HG03045 (cell line): ENCODE measurements at regions not wholly inside any gene's neighbourhood (a gene's known extent, or its start where the extent isn't known, plus 50 kb on each side); places are given as distances from the start of the nearest gene placed in this dataset.

Experiments used
- ATAC-seq: cut with Tn5 transposase; IDR thresholded peaks from one replicate; pipeline ENCODE4 v1.9.1; 2021; ENCODE audit warnings: mild to moderate bottlenecking, moderate library complexity; ENCODE audit not compliant: unreplicated experiment

GRCh38 chr15:31455499-31455898, 128.9 kb downstream of the KLF13 start:
- no peak for ATAC-seq

DNA sequence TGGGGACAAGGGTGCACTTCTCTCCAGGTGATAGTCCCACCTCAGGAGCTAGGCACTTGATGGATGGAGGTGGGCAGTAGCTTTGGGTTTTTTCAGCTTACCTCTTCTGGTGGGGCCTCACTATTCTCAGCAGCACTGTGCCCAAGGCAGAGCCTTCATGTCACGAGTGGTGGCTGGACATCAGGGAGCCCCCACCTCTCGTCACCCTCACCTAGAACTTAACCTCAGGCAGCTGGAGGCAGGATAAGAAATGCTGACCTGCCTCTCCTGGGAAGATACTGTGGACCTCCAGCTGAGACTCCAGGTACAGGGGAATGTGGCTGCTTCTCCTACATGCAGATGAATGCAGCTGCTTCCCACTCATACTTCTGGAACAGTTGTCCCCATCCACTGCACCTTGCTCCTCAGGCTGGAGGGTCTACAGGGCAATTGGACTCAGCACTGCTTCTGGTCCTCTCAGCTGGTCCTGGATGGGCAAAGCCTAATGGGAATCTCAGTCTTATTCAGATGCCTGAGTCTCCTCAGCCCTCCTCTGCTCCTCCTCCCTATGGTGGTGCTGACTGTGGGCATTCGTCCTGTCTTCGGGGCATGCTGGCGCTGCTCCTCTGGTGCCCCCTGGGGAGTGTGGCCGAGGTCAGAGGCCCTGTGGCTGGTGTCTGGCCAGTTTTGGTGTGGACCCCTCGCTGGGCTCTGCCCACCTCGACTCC, 129.9 kb downstream of the KLF13 start:
- no peak for ATAC-seq

- ATAC-seq = no peak
Observed at GRCh38 chr15:31457161-31457560, 130.5 kb downstream of the KLF13 start.

- no peak for ATAC-seq
Observed at GRCh38 chr15:31457631-31458526, 131.2 kb downstream of the KLF13 start.

- ATAC-seq = peak; percentile 88
Observed at GRCh38 chr15:31458596-31459399, 132.2 kb downstream of the KLF13 start.

DNA sequence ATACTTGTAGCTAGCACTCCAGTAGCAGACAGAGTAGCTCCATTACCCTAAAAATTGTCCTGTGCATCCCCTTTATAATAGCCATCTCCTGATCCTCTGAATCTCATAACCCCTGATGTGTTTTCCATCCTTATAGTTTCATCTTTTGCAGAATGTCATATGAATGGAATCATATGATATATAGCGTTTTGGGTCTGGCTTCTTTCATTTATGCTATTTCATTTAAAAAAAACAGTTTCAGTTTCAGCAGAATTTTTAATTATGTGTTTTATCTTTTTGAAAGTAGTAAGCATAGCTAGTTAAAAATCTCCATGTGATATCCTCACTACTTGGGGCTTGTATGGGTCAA, 132.7 kb downstream of the KLF13 start:
- no peak for ATAC-seq

DNA sequence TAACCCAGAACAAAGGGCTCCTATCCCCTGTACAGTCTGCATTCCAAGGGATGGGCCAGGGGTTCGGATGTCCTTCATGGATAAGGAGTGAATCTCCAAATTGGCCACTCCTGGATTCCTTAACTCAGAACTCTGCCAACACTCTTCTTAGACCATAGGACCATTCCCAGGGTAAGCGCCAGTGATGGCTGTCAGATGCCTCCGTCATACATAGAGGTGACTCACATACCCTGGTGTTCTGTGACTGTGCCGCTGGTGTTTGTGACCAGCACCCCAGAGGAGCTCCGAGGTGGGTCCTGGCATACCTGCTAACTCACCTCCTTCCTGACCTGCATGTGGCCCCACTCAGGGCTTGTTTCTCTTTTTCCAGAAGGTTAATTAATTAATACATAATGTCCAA, 134.7 kb downstream of the KLF13 start:
- ATAC-seq = no peak

DNA sequence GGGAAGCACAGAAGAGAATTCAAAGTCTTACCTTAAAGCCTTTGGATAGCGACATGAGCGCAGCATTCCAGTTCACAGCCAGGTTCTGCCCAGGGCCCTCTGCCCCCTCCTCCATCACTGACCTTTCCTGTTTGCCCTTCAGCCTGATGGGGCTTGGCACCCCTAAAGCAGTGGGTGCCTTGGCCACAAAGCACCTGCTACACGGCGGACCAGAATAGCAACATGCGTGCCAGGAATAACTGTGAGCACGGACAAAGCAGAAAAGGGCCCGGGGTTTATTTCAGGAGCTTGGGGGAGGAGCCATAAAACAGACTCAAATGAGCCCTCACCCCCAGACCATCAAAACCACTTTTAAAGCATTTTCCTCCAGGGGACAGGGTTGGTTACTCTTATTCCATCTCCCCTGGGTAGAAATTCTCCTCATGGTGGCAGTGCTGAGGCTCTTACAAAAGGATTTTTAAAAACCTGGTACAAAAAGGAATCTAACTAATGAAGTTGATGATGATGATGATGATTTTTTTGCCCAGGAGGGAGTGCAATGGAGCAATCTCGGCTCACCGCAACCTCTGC, 135.4 kb downstream of the KLF13 start:
- ATAC-seq = no peak

GRCh38 chr15:31463521-31464102, 137.0 kb downstream of the KLF13 start:
- ATAC-seq = no peak

DNA sequence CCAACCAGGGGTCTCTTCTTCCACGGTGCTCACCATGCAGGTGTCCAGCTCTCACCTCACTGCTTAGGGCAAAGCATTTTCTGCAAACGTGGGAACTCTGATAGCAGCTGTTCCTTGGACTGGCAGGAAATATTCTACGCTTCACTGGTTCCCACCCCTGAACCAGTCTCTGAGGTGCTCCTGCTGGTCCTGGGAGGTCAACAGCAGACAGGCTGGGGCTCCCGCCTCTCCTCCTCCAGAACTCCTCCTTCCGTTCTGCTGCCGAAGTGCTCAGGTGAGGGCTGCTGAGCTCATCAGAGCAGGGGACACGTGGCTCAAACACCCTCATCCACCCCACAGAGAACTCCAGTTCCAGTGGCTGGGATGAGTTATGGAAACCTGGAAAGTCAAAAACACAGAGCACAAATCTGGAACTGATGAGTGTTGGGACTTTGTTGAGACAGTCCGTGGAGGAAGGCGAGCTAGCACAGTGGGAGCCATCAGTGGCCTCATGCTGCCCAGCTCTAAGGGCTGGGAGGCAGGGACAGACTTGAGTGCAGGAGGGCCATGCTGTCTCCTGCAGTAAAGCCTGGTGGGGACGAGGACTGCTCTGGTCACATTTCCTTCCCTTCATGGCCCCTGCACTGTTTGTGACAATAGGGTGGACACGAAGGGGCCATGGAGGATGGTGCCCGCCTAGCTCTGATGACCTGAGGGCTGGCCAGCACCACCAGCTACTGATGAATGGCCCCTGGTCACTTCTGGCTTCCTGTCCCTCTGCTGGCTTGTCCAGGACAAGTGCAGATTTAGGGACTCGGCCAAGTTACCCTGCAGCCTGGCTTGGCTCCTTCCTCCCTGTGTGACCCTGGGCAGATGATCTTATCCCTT, 137.8 kb downstream of the KLF13 start:
- no peak for ATAC-seq

DNA sequence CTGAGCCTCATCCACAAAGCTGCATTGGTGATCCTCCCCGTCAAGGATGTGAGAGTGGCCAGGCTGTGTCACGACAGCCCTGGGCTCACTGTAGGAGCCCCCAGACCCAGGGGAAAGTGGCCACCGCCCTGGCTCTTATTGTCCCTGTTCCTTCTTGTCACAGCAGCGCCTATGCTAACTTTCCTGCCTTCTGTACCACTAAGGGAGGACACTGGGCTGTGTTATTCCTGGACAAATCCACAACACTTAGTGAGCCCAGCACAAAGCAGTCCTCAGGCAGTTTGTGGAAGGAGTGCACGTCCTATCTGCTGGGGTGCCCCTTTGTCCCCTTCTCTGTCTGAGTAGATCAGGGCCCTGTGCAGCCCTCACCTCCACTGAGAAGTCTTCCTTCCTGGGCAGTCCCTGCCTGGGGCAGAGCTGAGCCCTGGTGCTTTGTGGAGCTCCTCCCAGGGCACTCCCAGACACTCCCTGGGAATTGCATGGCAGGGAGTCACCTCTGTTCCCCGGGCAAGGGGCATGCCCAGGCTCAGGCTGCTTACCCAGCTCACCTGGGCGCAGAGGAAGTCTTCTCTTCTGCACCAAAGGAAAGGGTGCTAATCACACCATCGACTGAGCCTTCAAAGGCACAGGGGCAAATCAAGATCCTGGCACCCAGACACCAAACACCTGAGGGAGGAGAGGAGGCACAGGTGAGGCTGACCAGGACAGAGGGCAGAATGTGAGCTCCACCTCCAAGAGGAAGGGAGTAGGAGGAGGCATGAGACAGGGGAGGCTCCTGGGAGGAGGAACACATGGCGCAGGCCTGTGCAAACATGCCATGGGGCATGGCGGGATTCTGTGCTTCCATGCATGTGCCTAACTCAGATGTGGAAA, 138.7 kb downstream of the KLF13 start:
- no peak for ATAC-seq

- no peak for ATAC-seq
Observed at GRCh38 chr15:31467361-31467760, 140.7 kb downstream of the KLF13 start.

- ATAC-seq = no peak
Observed at GRCh38 chr15:31468911-31469785, 142.5 kb downstream of the KLF13 start.

DNA sequence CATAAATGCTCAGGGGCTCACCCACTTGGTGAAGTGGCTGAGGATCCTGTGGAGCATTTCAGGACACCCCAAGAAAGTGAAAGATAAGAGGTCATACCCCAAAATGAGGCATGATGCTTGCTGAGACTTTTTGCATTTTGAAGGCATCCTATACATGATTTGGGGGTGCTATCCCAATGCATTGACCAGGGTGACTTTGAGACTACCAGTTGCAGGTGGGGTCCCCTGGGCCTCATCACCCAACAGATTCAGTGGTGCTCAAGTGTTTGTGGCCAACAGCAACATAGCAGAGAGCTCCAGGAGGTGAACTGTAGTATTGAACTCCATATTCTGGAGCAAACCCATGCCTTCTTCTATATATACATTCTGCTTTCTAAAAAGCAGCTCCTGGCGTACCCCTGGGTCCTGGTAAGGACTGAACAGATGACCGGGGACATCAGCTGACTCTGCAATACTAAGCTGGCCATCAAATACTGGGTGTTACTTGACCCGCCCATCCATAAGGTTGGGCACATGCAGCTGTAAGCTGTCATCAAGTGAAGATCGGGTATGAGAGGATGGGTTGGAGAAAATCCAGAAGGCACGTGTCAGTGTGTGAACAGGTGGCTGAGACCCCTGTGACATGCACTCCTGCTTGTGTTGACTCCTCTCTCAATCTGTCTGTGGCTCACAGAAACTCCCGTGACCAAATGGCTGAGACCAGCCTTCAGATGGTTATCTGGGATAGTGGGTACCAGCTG, 143.3 kb downstream of the KLF13 start:
- ATAC-seq = no peak

- ATAC-seq = no peak
Observed at GRCh38 chr15:31470756-31471155, 144.1 kb downstream of the KLF13 start.

DNA sequence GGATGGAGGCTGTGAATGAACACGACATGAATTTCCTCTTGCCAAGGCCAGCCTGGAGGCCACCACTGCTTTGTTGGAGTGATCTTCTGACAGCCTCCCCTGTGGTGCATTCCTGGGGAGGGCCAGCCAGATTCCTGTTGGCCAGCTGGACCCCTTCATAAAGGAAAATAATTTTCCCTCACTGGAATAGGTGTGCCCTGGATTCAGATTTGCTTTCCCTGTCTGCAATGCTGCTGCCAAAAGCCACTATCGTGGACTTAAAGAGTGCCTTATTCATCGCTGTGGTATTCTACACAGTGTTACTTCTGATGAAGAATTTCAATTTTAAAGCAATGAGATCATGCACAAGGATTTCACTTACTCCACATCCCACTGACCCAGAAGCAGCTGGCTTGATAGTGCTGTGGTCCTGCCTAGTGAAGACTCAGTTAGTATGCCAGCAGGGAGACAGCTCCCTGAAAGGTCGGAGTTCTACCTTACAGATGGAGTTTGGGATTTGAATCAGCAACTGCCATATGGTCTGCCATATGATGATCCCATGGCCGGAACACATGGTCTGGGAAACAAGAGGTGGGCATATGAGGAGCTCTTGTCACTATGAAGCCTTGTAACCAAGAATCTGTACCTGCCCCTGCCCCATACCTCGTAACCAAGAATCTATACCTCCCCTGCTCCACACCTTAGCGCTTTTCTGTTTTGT, 145.2 kb downstream of the KLF13 start:
- no peak for ATAC-seq
